Spleen (tissue), 7 donors: ENCODE measurements at regions not wholly inside any gene's neighbourhood (a gene's known extent, or its start where the extent isn't known, plus 50 kb on each side); places are given as distances from the start of the nearest gene placed in this dataset.

Source experiments
- POLR2A ChIP-seq, 3 donors: fragments of 450-650 bp; IDR thresholded peaks; one replicate each; pipeline ENCODE4 v1.5.1; 2017; ENCODE audit warnings: antibody characterized with exemption in 3 of 3, mild to moderate bottlenecking in 1 of 3
- POLR2AphosphoS5 ChIP-seq, 3 donors: sonication (generic); formaldehyde crosslinking; IDR thresholded peaks; one replicate each; pipeline ENCODE4 v1.5.1; 2017; ENCODE audit warnings: antibody characterized with exemption in 3 of 3
- TF ChIP-seq, protein P1 (sequence below), 11 experiments: fragments of 200-600 bp in 7 of 11; fragments of 450-650 bp in 4 of 11; sonication (generic) in 4 of 11; IDR thresholded peaks in 8 of 11; conservative IDR thresholded peaks in 3 of 11; 1 replicate in 7 of 11; 2 replicates in 4 of 11; pipeline versions ENCODE4 v1.4.0 to v1.8.0; 2016 to 2021; ENCODE audit warnings: antibody characterized with exemption in 11 of 11, inconsistent platforms in 4 of 11, mild to moderate bottlenecking in 1 of 11
- donor health status: DM: no; HTN: no; CAD: no; lungs with moderate emphysema.
- donor health status: DM: no; HTN: no; CAD: no.
- donor health status: DM: no; HTN: no; CAD: no.

- TF ChIP-seq, protein P1, sequence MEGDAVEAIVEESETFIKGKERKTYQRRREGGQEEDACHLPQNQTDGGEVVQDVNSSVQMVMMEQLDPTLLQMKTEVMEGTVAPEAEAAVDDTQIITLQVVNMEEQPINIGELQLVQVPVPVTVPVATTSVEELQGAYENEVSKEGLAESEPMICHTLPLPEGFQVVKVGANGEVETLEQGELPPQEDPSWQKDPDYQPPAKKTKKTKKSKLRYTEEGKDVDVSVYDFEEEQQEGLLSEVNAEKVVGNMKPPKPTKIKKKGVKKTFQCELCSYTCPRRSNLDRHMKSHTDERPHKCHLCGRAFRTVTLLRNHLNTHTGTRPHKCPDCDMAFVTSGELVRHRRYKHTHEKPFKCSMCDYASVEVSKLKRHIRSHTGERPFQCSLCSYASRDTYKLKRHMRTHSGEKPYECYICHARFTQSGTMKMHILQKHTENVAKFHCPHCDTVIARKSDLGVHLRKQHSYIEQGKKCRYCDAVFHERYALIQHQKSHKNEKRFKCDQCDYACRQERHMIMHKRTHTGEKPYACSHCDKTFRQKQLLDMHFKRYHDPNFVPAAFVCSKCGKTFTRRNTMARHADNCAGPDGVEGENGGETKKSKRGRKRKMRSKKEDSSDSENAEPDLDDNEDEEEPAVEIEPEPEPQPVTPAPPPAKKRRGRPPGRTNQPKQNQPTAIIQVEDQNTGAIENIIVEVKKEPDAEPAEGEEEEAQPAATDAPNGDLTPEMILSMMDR (IDR thresholded peaks at IDR 0.05 in 8 of 11, conservative IDR thresholded peaks at IDR 0.05 in 3 of 11) = no peak
- TF ChIP-seq POLR2A (IDR thresholded peaks at IDR 0.05) (no peak), POLR2AphosphoS5 (IDR thresholded peaks at IDR 0.05) (no peak)
Measured at GRCh38 chr5:101543780-101544179, 640.7 kb upstream of the ST8SIA4 start.
